NB4 (cell line): ENCODE measurements at regions not wholly inside any gene's neighbourhood (a gene's known extent, or its start where the extent isn't known, plus 50 kb on each side); places are given as distances from the start of the nearest gene placed in this dataset.

ENCODE experiments used
- CTCF ChIP-seq: IDR thresholded peaks from one replicate; pipeline ENCODE4 v1.5.1; 2012; ENCODE audit warnings: low read depth, low read length
- MAX ChIP-seq: IDR thresholded peaks from 2 replicates; pipeline ENCODE4 v1.6.1; 2011; ENCODE audit warnings: low read depth, low read length
- MYC ChIP-seq: IDR thresholded peaks from 2 replicates; pipeline ENCODE4 v1.6.1; 2011; ENCODE audit warnings: low read depth, low read length
- POLR2A ChIP-seq: IDR thresholded peaks from 2 replicates; pipeline ENCODE4 v1.6.1; 2011; ENCODE audit warnings: mild to moderate bottlenecking; ENCODE audit not compliant: insufficient read length; ENCODE audit errors: extremely low read depth

GRCh38 chr20:5687884-5688283 lies 62.3 kb upstream of the SHLD1 start:
- no peak for TF ChIP-seq POLR2A
- no peak for TF ChIP-seq CTCF
- no peak for TF ChIP-seq MAX
- TF ChIP-seq MYC: no peak
